Liver (tissue), 7 donors: ENCODE measurements at regions not wholly inside any gene's neighbourhood (a gene's known extent, or its start where the extent isn't known, plus 50 kb on each side); places are given as distances from the start of the nearest gene placed in this dataset.

ENCODE experiments used
- DNase-seq: peaks from one replicate; pipeline ENCODE4 v3.0.0-alpha.2; 2017; ENCODE audit warnings: low spot score
- H3K27ac ChIP-seq, 2 donors: one replicate each; pipeline ENCODE4 v1.7.0; 2013; ENCODE audit warnings: inconsistent platforms in 2 of 2, low read length in 2 of 2, control low read depth in 1 of 2, low read depth in 1 of 2, mild to moderate bottlenecking in 1 of 2
- H3K27me3 ChIP-seq, 4 donors: one replicate each; pipeline versions ENCODE4 v1.6.1 to v1.7.0; 2013; ENCODE audit warnings: low read length in 3 of 4, inconsistent platforms in 1 of 4, mild to moderate bottlenecking in 1 of 4, moderate library complexity in 1 of 4; ENCODE audit not compliant: control insufficient read depth in 4 of 4, insufficient read depth in 4 of 4
- H3K36me3 ChIP-seq, 4 donors: one replicate each; pipeline versions ENCODE4 v1.6.1 to v1.7.0; 2013; ENCODE audit warnings: low read length in 3 of 4, mild to moderate bottlenecking in 3 of 4, low read depth in 1 of 4, moderate library complexity in 1 of 4; ENCODE audit not compliant: control insufficient read depth in 4 of 4, insufficient read depth in 3 of 4
- H3K4me1 ChIP-seq, 4 donors: one replicate each; pipeline versions ENCODE4 v1.6.1 to v1.7.0; 2013; ENCODE audit warnings: low read length in 3 of 4, mild to moderate bottlenecking in 3 of 4, moderate library complexity in 1 of 4; ENCODE audit not compliant: control insufficient read depth in 4 of 4, insufficient read depth in 4 of 4
- H3K4me3 ChIP-seq, 3 donors: one replicate each; pipeline versions ENCODE4 v1.6.1 to v1.7.0; 2013; ENCODE audit warnings: low read length in 3 of 3, control low read depth in 1 of 3, low read depth in 1 of 3, mild to moderate bottlenecking in 1 of 3
- H3K9ac ChIP-seq, 2 donors: one replicate each; pipeline ENCODE4 v1.7.0; 2013; ENCODE audit warnings: low read length in 2 of 2, mild to moderate bottlenecking in 2 of 2, moderate library complexity in 2 of 2, control low read depth in 1 of 2, low read depth in 1 of 2
- H3K9me3 ChIP-seq, 4 donors: one replicate each; pipeline versions ENCODE4 v1.6.1 to v1.7.0; 2013; ENCODE audit warnings: low read length in 3 of 4; ENCODE audit not compliant: control insufficient read depth in 4 of 4
- EGR1 ChIP-seq, 2 donors: IDR thresholded peaks; 2 replicates each; pipeline ENCODE4 v1.6.1; 2016 to 2018; ENCODE audit warnings: antibody characterized with exemption in 2 of 2, low read depth in 2 of 2
- FOXA1 ChIP-seq: IDR thresholded peaks from 2 replicates; pipeline ENCODE4 v1.6.1; 2016; ENCODE audit warnings: antibody characterized with exemption
- HNF4A ChIP-seq, 2 donors: conservative IDR thresholded peaks; 2 replicates each; pipeline ENCODE4 v1.6.1; 2016; ENCODE audit warnings: antibody characterized with exemption in 2 of 2, mild to moderate bottlenecking in 2 of 2
- MAX ChIP-seq: IDR thresholded peaks from 2 replicates; pipeline ENCODE4 v1.6.1; 2016; ENCODE audit warnings: antibody characterized with exemption
- NR2F2 ChIP-seq: IDR thresholded peaks from 2 replicates; pipeline ENCODE4 v1.6.1; 2016; ENCODE audit warnings: antibody characterized with exemption
- RAD21 ChIP-seq, 2 donors: IDR thresholded peaks; 2 replicates each; pipeline ENCODE4 v1.6.1; 2016; ENCODE audit warnings: antibody characterized with exemption in 2 of 2, mild to moderate bottlenecking in 2 of 2
- RXRA ChIP-seq, 2 donors: IDR thresholded peaks; 2 replicates each; pipeline ENCODE4 v1.6.1; 2017 to 2018; ENCODE audit warnings: antibody characterized with exemption in 2 of 2, mild to moderate bottlenecking in 1 of 2
- SP1 ChIP-seq: IDR thresholded peaks from 2 replicates; pipeline ENCODE4 v1.6.1; 2018; ENCODE audit warnings: antibody characterized with exemption, mild to moderate bottlenecking
- TAF1 ChIP-seq: conservative IDR thresholded peaks from 2 replicates; pipeline ENCODE4 v1.6.1; 2016; ENCODE audit warnings: antibody characterized with exemption, mild to moderate bottlenecking
- ZBTB33 ChIP-seq: IDR thresholded peaks from 2 replicates; pipeline ENCODE4 v1.6.1; 2016; ENCODE audit warnings: antibody characterized with exemption
- WGBS: extraction: QIAGEN DNeasy Blood & Tissue Kit; methylation state at CpG from one replicate; pipeline ENCODE4 v1.1.7; 2013; 5-methylcytosine and 5-hydroxymethylcytosine counted together
- TF ChIP-seq, protein P1 (sequence below): IDR thresholded peaks from 2 replicates; pipeline ENCODE4 v1.6.1; 2016; ENCODE audit warnings: antibody characterized with exemption
- donor health status: healthy.
- donor health status: healthy.
- donor health status: healthy.
- donor health status: healthy.

GRCh38 chr4:189834616-189835015 lies 106.1 kb upstream of the FRG1 start:
- Histone ChIP-seq H3K27me3 (no peaks in the 10 kb centered on the region), H3K4me1 (no peaks in the 10 kb centered on the region), H3K9me3 (peaks cover 0 to 3% (median 0%) of the 10 kb centered on the region in 4 donors), H3K4me3 (no peak overlapping the region), H3K36me3 (no peaks in the 10 kb centered on the region), H3K9ac (no peak overlapping the region), H3K27ac (no peak overlapping the region)
- 78% methylated on average over 4 of the region's 4 CpGs for WGBS
- TF ChIP-seq RXRA (IDR thresholded peaks at IDR 0.05) (no peak), EGR1 (IDR thresholded peaks at IDR 0.05; ENCODE audit: low read depth in 2 of 2) (no peak), HNF4A (conservative IDR thresholded peaks at IDR 0.05) (no peak), SP1 (no peak), FOXA1 (no peak)
- DNase-seq = no peak

- no peaks in the 10 kb centered on the region for H3K27me3 ChIP-seq
- H3K27ac ChIP-seq = no peak overlapping the region
- TF ChIP-seq SP1 = no peak
- TF ChIP-seq ZBTB33 = no peak
- TF ChIP-seq RAD21 (IDR thresholded peaks at IDR 0.05) = no peak
- TF ChIP-seq NR2F2 = no peak
- TF ChIP-seq, protein P1, sequence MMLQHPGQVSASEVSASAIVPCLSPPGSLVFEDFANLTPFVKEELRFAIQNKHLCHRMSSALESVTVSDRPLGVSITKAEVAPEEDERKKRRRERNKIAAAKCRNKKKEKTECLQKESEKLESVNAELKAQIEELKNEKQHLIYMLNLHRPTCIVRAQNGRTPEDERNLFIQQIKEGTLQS = no peak
- no peak for TF ChIP-seq TAF1
- no peak for TF ChIP-seq FOXA1
- TF ChIP-seq MAX = no peak
- TF ChIP-seq EGR1 (IDR thresholded peaks at IDR 0.05; ENCODE audit: low read depth in 2 of 2) = no peak
- no peak overlapping the region for H3K9ac ChIP-seq
- H3K9me3 ChIP-seq = peaks cover 0 to 3% (median 0%) of the 10 kb centered on the region in 4 donors
- H3K36me3 ChIP-seq = no peaks in the 10 kb centered on the region
- H3K4me3 ChIP-seq = no peak overlapping the region
- no peaks in the 10 kb centered on the region for H3K4me1 ChIP-seq
- WGBS = 68% methylated on average over 1 of the region's 1 CpG
- DNase-seq = no peak
These were observed 105.2 kb upstream of the FRG1 start for GRCh38 chr4:189835505-189835904.

DNA sequence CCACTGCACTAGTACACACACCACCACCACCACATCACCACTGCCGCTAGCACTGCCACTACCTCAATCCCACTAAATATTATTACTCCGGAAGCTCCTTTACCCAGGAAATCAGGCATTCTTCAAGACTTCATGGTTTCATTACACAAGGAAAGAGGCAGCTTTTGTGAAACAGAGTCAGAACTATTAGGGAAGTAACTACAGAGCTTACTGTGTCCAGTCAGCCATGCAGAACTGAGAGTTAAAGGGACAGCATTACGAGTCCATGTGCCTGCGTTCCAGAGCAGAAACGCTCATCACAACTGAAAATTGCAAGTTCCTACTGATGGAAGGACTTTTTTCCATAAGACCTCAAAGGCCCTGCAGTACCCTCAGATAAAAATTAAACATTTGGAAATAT lies 103.2 kb upstream of the FRG1 start:
- no peak overlapping the region for H3K4me3 ChIP-seq

More for the DNA sequence above, 103.2 kb upstream of the FRG1 start:
- DNase-seq = no peak
- WGBS = 76% methylated on average over 5 of the region's 5 CpGs
- no peaks in the 10 kb centered on the region for H3K4me1 ChIP-seq
- no peak overlapping the region for H3K9ac ChIP-seq
- H3K27ac ChIP-seq = no peak overlapping the region
- peaks cover 0 to 3% (median 0%) of the 10 kb centered on the region in 4 donors for H3K9me3 ChIP-seq
- no peaks in the 10 kb centered on the region for H3K27me3 ChIP-seq
- no peaks in the 10 kb centered on the region for H3K36me3 ChIP-seq
- no peak for TF ChIP-seq ZBTB33
- no peak for TF ChIP-seq RXRA (IDR thresholded peaks at IDR 0.05)
- TF ChIP-seq TAF1 = no peak
